IMR-90 (cell line): ENCODE measurements at regions not wholly inside any gene's neighbourhood (a gene's known extent, or its start where the extent isn't known, plus 50 kb on each side); places are given as distances from the start of the nearest gene placed in this dataset.

Experiments used
- BHLHE40 ChIP-seq: fragments of 150-350 bp; IDR thresholded peaks from 2 replicates; pipeline ENCODE4 v1.6.1; 2016; ENCODE audit warnings: mild to moderate bottlenecking, low read depth, low read length
- CEBPB ChIP-seq: IDR thresholded peaks from 2 replicates; pipeline ENCODE4 v1.6.1; 2012; ENCODE audit warnings: low read depth, low read length, improper control_type of control experiment
- CHD1 ChIP-seq: IDR thresholded peaks from 2 replicates; pipeline ENCODE4 v1.6.1; 2012; ENCODE audit warnings: low read depth, low read length, improper control_type of control experiment
- FOS ChIP-seq: fragments of 150-350 bp; IDR thresholded peaks from 2 replicates; pipeline ENCODE4 v1.6.1; 2016; ENCODE audit warnings: low read depth, low read length
- MAFK ChIP-seq: IDR thresholded peaks from 2 replicates; pipeline ENCODE4 v1.6.1; 2012; ENCODE audit warnings: low read depth, low read length, improper control_type of control experiment
- MAZ ChIP-seq: IDR thresholded peaks from 2 replicates; pipeline ENCODE4 v1.6.1; 2012; ENCODE audit warnings: low read depth, mild to moderate bottlenecking, low read length, improper control_type of control experiment, moderate library complexity, borderline replicate concordance
- MXI1 ChIP-seq: IDR thresholded peaks from 2 replicates; pipeline ENCODE4 v1.6.1; 2012; ENCODE audit warnings: low read depth, mild to moderate bottlenecking, low read length, moderate library complexity, borderline replicate concordance
- POLR2A ChIP-seq: IDR thresholded peaks from 2 replicates; pipeline ENCODE4 v1.6.1; 2012; ENCODE audit warnings: mild to moderate bottlenecking, low read depth, low read length
- RAD21 ChIP-seq: IDR thresholded peaks from 2 replicates; pipeline ENCODE4 v1.6.1; 2012; ENCODE audit warnings: low read length, improper control_type of control experiment
- RCOR1 ChIP-seq: IDR thresholded peaks from 2 replicates; pipeline ENCODE4 v1.6.1; 2012; ENCODE audit warnings: mild to moderate bottlenecking, low read length, improper control_type of control experiment; ENCODE audit not compliant: insufficient replicate concordance
- RFX5 ChIP-seq: IDR thresholded peaks from 2 replicates; pipeline ENCODE4 v1.8.0; 2012; ENCODE audit warnings: low read depth, mild to moderate bottlenecking, low read length, moderate library complexity
- SMC3 ChIP-seq: fragments of 150-350 bp; IDR thresholded peaks from 2 replicates; pipeline ENCODE4 v1.6.1; 2016; ENCODE audit warnings: low read depth, mild to moderate bottlenecking, antibody characterized with exemption, low read length, moderate library complexity
- TF ChIP-seq, protein P1 (sequence below): conservative IDR thresholded peaks from 2 replicates; pipeline ENCODE4 v1.5.1; 2012; ENCODE audit warnings: mild to moderate bottlenecking, low read depth, low read length, improper control_type of control experiment
- TF ChIP-seq, protein P2 (sequence below): fragments of 150-350 bp; IDR thresholded peaks from 2 replicates; pipeline ENCODE4 v1.6.1; 2017; ENCODE audit warnings: mild to moderate bottlenecking, antibody characterized with exemption, low read length, low read depth

GRCh38 chr1:101652484-101652883, 344.2 kb downstream of the OLFM3 start:
- TF ChIP-seq CHD1, result no peak
- TF ChIP-seq CEBPB, result no peak
- TF ChIP-seq, protein P1, sequence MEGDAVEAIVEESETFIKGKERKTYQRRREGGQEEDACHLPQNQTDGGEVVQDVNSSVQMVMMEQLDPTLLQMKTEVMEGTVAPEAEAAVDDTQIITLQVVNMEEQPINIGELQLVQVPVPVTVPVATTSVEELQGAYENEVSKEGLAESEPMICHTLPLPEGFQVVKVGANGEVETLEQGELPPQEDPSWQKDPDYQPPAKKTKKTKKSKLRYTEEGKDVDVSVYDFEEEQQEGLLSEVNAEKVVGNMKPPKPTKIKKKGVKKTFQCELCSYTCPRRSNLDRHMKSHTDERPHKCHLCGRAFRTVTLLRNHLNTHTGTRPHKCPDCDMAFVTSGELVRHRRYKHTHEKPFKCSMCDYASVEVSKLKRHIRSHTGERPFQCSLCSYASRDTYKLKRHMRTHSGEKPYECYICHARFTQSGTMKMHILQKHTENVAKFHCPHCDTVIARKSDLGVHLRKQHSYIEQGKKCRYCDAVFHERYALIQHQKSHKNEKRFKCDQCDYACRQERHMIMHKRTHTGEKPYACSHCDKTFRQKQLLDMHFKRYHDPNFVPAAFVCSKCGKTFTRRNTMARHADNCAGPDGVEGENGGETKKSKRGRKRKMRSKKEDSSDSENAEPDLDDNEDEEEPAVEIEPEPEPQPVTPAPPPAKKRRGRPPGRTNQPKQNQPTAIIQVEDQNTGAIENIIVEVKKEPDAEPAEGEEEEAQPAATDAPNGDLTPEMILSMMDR, result no peak
- no peak for TF ChIP-seq POLR2A
- no peak for TF ChIP-seq MAFK
- no peak for TF ChIP-seq SMC3
- no peak for TF ChIP-seq RCOR1
- no peak for TF ChIP-seq MXI1
- TF ChIP-seq, protein P2, sequence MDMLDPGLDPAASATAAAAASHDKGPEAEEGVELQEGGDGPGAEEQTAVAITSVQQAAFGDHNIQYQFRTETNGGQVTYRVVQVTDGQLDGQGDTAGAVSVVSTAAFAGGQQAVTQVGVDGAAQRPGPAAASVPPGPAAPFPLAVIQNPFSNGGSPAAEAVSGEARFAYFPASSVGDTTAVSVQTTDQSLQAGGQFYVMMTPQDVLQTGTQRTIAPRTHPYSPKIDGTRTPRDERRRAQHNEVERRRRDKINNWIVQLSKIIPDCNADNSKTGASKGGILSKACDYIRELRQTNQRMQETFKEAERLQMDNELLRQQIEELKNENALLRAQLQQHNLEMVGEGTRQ, result no peak
- no peak for TF ChIP-seq BHLHE40
- no peak for TF ChIP-seq FOS
- no peak for TF ChIP-seq RAD21
- TF ChIP-seq RFX5, result no peak
- TF ChIP-seq MAZ, result no peak
